Parathyroid adenoma (tissue), 2 donors: ENCODE measurements at regions not wholly inside any gene's neighbourhood (a gene's known extent, or its start where the extent isn't known, plus 50 kb on each side); places are given as distances from the start of the nearest gene placed in this dataset.

Source experiments
- H2AFZ ChIP-seq: fragments of 300-600 bp; sonication (generic); one replicate; pipeline ENCODE4 v1.7.0; 2017; ENCODE audit warnings: antibody characterized with exemption, mild to moderate bottlenecking
- H3K27ac ChIP-seq: fragments of 300-600 bp; sonication (generic); one replicate; pipeline ENCODE4 v1.7.0; 2017
- H3K27me3 ChIP-seq: fragments of 300-600 bp; sonication (generic); one replicate; pipeline ENCODE4 v1.7.0; 2017; ENCODE audit warnings: low read length; ENCODE audit not compliant: control insufficient read depth, insufficient read depth
- H3K36me3 ChIP-seq: fragments of 300-600 bp; sonication (generic); one replicate; pipeline ENCODE4 v1.7.0; 2017; ENCODE audit warnings: low read length; ENCODE audit not compliant: control insufficient read depth, insufficient read depth
- H3K4me1 ChIP-seq: fragments of 300-600 bp; sonication (generic); one replicate; pipeline ENCODE4 v1.7.0; 2017; ENCODE audit warnings: control low read depth
- H3K4me2 ChIP-seq: fragments of 300-600 bp; sonication (generic); one replicate; pipeline ENCODE4 v1.7.0; 2017; ENCODE audit warnings: low read length
- H3K4me3 ChIP-seq: fragments of 300-600 bp; sonication (generic); one replicate; pipeline ENCODE4 v1.7.0; 2017; ENCODE audit warnings: low read depth, low read length
- H3K79me2 ChIP-seq: fragments of 300-600 bp; sonication (generic); one replicate; pipeline ENCODE4 v1.7.0; 2017; ENCODE audit warnings: control low read depth
- H3K9ac ChIP-seq: fragments of 300-600 bp; sonication (generic); one replicate; pipeline ENCODE4 v1.7.0; 2017; ENCODE audit warnings: mild to moderate bottlenecking
- H3K9me3 ChIP-seq: fragments of 300-600 bp; sonication (generic); one replicate; pipeline ENCODE4 v1.7.0; 2017; ENCODE audit warnings: low read length; ENCODE audit not compliant: control insufficient read depth
- TF ChIP-seq, protein P1 (sequence below): fragments of 300-600 bp; sonication (generic); IDR thresholded peaks from one replicate; pipeline ENCODE4 v1.7.0; 2017; ENCODE audit warnings: antibody characterized with exemption, mild to moderate bottlenecking
- donor health status: primary hyperparathyroidism.

DNA sequence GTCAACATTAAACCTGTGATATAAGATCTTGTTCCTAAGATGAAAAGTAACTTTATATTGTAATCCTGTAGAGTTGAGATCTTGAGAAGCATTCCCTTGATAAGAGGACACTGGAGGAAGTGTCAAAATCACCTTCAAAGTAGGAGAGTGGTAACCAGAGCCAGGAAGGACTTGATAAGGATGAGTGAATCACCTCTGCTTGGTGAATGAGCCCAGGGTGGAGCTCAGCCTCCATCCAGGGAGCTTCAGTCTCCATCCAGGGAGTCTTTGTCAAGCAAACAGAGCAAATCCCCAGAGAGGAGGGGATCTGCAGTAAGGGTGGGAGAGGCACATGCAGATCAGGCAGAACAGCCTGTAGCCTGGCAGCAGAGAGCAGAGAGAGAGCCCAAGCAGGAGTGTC is 167.1 kb upstream of the SIX2 start:
- H3K79me2 ChIP-seq = no peaks in the 10 kb centered on the region
- H3K4me2 ChIP-seq = no peak overlapping the region
- H3K4me3 ChIP-seq = no peak overlapping the region
- H3K36me3 ChIP-seq = no peaks in the 10 kb centered on the region
- no peaks in the 10 kb centered on the region for H3K4me1 ChIP-seq
- H3K9me3 ChIP-seq = no peaks in the 10 kb centered on the region
- no peak overlapping the region for H3K9ac ChIP-seq
- TF ChIP-seq, protein P1, sequence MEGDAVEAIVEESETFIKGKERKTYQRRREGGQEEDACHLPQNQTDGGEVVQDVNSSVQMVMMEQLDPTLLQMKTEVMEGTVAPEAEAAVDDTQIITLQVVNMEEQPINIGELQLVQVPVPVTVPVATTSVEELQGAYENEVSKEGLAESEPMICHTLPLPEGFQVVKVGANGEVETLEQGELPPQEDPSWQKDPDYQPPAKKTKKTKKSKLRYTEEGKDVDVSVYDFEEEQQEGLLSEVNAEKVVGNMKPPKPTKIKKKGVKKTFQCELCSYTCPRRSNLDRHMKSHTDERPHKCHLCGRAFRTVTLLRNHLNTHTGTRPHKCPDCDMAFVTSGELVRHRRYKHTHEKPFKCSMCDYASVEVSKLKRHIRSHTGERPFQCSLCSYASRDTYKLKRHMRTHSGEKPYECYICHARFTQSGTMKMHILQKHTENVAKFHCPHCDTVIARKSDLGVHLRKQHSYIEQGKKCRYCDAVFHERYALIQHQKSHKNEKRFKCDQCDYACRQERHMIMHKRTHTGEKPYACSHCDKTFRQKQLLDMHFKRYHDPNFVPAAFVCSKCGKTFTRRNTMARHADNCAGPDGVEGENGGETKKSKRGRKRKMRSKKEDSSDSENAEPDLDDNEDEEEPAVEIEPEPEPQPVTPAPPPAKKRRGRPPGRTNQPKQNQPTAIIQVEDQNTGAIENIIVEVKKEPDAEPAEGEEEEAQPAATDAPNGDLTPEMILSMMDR = no peak
- H2AFZ ChIP-seq = no peak overlapping the region
- no peaks in the 10 kb centered on the region for H3K27me3 ChIP-seq
- H3K27ac ChIP-seq = no peak overlapping the region

DNA sequence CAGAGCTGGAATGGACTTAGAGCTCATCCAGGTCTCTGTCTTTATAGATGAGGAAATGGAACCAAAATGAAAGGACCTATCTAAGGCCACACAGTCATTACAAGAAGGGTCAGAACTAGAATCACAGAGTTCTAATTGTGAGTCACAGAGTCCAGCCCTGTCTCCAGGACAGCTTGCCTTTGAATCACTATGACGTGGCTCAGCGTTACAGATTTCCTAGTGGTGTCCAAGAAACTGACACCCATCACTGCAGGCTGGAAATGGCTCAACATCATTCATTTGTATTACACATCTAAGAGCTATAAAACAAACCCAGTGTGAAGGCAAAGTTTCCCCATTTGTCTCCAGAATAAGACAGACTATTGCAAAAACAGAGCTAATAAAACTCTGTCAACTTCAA is 164.3 kb upstream of the SIX2 start:
- H3K4me1 ChIP-seq = no peaks in the 10 kb centered on the region
- H3K9me3 ChIP-seq = no peaks in the 10 kb centered on the region
- no peak overlapping the region for H3K9ac ChIP-seq
- H3K27ac ChIP-seq = no peak overlapping the region
- TF ChIP-seq, protein P1 = no peak
- H3K4me2 ChIP-seq = no peak overlapping the region
- no peaks in the 10 kb centered on the region for H3K79me2 ChIP-seq
- no peak overlapping the region for H2AFZ ChIP-seq
- H3K36me3 ChIP-seq = no peaks in the 10 kb centered on the region
- no peak overlapping the region for H3K4me3 ChIP-seq
- H3K27me3 ChIP-seq = peaks cover 13% of the 10 kb centered on the region

GRCh38 chr2:45172760-45173392 is 163.6 kb upstream of the SIX2 start:
- H3K36me3 ChIP-seq = no peaks in the 10 kb centered on the region
- H3K9ac ChIP-seq = no peak overlapping the region
- no peaks in the 10 kb centered on the region for H3K4me1 ChIP-seq
- no peak overlapping the region for H3K27ac ChIP-seq
- TF ChIP-seq, protein P1 = no peak
- no peak overlapping the region for H3K4me2 ChIP-seq
- no peak overlapping the region for H3K4me3 ChIP-seq
- no peaks in the 10 kb centered on the region for H3K9me3 ChIP-seq
- H3K79me2 ChIP-seq = no peaks in the 10 kb centered on the region
- no peak overlapping the region for H2AFZ ChIP-seq
- H3K27me3 ChIP-seq = peaks cover 13% of the 10 kb centered on the region

GRCh38 chr2:45172142-45172541 is 162.9 kb upstream of the SIX2 start:
- H3K4me3 ChIP-seq = no peak overlapping the region
- TF ChIP-seq, protein P1 = no peak
- H3K4me1 ChIP-seq = no peaks in the 10 kb centered on the region
- H3K27ac ChIP-seq = no peak overlapping the region
- H3K27me3 ChIP-seq = peaks cover 13% of the 10 kb centered on the region
- no peaks in the 10 kb centered on the region for H3K9me3 ChIP-seq
- H3K4me2 ChIP-seq = no peak overlapping the region
- no peaks in the 10 kb centered on the region for H3K36me3 ChIP-seq
- H3K9ac ChIP-seq = no peak overlapping the region
- H3K79me2 ChIP-seq = no peaks in the 10 kb centered on the region
- H2AFZ ChIP-seq = no peak overlapping the region

DNA sequence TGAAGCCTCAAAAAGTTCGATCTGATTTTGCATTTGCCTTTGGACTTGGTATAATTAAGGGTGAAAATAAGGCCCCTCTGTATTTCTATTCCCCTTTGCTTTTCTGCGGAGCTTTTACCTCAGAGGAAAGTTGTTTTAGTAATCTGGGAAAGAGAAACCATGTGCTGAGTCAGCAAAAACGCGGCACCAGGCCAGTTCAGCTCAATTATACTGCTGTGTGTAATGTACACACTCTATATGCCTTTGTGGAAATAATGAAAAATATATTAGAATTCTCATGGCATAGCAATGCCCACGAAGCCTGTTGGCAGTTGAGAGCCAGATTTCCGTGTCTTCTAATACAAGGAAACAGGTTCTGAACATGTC is 161.9 kb upstream of the SIX2 start:
- Histone ChIP-seq H3K9me3 (no peaks in the 10 kb centered on the region), H2AFZ (no peak overlapping the region), H3K27ac (no peak overlapping the region), H3K27me3 (peaks cover 18% of the 10 kb centered on the region), H3K4me1 (no peaks in the 10 kb centered on the region), H3K9ac (no peak overlapping the region), H3K79me2 (no peaks in the 10 kb centered on the region), H3K4me3 (no peak overlapping the region), H3K4me2 (no peak overlapping the region), H3K36me3 (no peaks in the 10 kb centered on the region)
- TF ChIP-seq, protein P1 = no peak
